Loucy (cell line): ENCODE measurements at regions not wholly inside any gene's neighbourhood (a gene's known extent, or its start where the extent isn't known, plus 50 kb on each side); places are given as distances from the start of the nearest gene placed in this dataset.

ENCODE experiments used
- EZH2phosphoT487 ChIP-seq: fragments of 200-600 bp; IDR thresholded peaks from 2 replicates; pipeline ENCODE4 v1.6.1; 2018; ENCODE audit warnings: antibody characterized with exemption, mild to moderate bottlenecking, moderate library complexity, borderline replicate concordance
- TF ChIP-seq, protein P1 (sequence below): fragments of 200-600 bp; sonication (generic); conservative IDR thresholded peaks from 2 replicates; pipeline ENCODE4 v1.5.1; 2014; ENCODE audit warnings: mild to moderate bottlenecking, antibody characterized with exemption, low read length

DNA sequence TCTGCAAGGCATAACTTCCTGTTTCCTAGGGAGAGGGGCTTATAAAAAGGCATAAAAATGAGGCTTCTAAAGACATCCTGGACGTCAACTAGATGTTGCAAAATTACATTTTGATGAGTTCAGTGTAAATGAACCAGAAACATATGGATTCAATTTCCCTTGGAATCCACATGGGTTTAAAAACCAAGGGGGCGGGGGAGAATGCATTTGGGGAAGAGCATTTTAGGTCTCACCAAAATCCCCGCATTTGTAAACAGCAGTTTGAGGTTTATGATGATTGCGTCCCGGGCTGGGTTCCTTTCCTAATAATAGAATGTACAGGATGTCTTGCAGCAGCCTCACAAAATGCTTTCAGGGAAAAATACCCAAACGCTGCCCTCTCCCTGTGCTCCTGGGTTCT lies 407.8 kb downstream of the ZNF536 start:
- TF ChIP-seq, protein P1, sequence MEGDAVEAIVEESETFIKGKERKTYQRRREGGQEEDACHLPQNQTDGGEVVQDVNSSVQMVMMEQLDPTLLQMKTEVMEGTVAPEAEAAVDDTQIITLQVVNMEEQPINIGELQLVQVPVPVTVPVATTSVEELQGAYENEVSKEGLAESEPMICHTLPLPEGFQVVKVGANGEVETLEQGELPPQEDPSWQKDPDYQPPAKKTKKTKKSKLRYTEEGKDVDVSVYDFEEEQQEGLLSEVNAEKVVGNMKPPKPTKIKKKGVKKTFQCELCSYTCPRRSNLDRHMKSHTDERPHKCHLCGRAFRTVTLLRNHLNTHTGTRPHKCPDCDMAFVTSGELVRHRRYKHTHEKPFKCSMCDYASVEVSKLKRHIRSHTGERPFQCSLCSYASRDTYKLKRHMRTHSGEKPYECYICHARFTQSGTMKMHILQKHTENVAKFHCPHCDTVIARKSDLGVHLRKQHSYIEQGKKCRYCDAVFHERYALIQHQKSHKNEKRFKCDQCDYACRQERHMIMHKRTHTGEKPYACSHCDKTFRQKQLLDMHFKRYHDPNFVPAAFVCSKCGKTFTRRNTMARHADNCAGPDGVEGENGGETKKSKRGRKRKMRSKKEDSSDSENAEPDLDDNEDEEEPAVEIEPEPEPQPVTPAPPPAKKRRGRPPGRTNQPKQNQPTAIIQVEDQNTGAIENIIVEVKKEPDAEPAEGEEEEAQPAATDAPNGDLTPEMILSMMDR, result no peak
- TF ChIP-seq EZH2phosphoT487, result no peak
